HL-60/S4 treated with retinoic acid at 250 ng/mL for 4 days and 3 days (cell line): ENCODE measurements at regions not wholly inside any gene's neighbourhood (a gene's known extent, or its start where the extent isn't known, plus 50 kb on each side); places are given as distances from the start of the nearest gene placed in this dataset.
"Not testable (repeated sequence)": the region's sequence is repeated elsewhere in the genome, so short reads cannot be mapped to it uniquely, and the experiment has no call there.

ENCODE experiments used
- in situ Hi-C: fragments of 300-500 bp; cut with MboI; formaldehyde crosslinking; loops from 2 replicates; pipeline ENCODE4 v1.7.0; 2022; ENCODE audit warnings: low sequenced_read_pairs

GRCh38 chr11:45413156-45413858, 127.2 kb upstream of the SYT13 start:
- in situ Hi-C loops = no loop called here

GRCh38 chr11:45412521-45412920, 126.4 kb upstream of the SYT13 start:
- in situ Hi-C loops = no loop called here

DNA sequence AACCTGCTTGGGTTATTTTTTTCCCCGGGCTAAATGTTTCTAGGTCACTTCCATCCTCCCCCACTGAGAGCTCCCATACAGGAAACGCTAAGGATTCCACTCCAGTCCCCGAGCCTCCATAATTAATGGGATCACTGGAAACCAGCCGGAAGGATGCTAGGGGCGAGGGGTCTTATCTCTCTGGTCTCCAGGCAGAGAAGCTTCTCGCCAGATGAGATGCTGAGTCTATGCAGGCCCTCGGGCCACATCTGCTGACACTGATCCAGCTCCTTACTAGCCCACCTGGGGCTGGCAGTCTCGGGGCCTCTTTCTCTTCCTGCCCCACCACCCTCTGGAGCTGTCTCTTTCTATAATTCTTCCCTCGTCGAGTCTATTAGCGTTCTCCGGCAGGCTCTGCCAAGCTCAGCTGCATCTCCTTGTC, 125.9 kb upstream of the SYT13 start:
- in situ Hi-C loops = no loop called here

- in situ Hi-C loops = no loop called here
Observed at GRCh38 chr11:45411228-45411946, 125.2 kb upstream of the SYT13 start.

- in situ Hi-C loops = no loop called here
Observed at GRCh38 chr11:45410391-45411227, 124.5 kb upstream of the SYT13 start.

GRCh38 chr11:45409587-45409986, 123.4 kb upstream of the SYT13 start:
- in situ Hi-C loops = no loop called here

GRCh38 chr11:45407226-45407625, 121.1 kb upstream of the SYT13 start:
- in situ Hi-C loops = no loop called here

- in situ Hi-C loops = no loop called here
Observed at GRCh38 chr11:45405916-45406670, 120.0 kb upstream of the SYT13 start.

- in situ Hi-C loops = not testable (repeated sequence)
Observed at GRCh38 chr11:45403521-45403920, 117.4 kb upstream of the SYT13 start.

DNA sequence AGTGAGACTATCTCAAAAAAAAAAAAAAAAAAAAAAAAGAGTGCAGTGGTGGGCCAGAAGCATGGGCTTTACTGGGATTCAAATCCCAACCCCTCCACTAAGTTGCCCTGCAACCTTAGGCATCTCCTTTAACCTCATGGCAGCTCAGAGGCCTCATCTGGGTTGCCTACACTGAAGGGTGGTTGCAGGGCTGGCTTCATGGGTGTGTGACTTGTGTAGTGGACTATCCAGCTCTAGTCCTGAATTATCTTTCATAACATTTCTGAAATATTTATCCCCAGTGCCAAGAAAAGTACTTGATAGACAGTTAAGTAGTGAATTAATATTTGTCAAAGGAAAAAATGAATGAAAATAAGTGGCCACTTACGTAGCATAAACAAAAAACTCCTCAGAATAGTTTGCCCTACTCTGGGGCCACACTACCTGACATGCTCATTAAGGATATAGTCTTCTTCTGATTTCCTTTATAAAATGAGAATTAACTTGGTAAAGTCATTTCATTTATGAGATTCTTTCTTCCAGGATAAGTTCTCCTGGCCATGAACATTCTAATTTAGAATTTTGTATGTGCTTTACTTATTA, 116.0 kb upstream of the SYT13 start:
- in situ Hi-C loops = no loop called here

DNA sequence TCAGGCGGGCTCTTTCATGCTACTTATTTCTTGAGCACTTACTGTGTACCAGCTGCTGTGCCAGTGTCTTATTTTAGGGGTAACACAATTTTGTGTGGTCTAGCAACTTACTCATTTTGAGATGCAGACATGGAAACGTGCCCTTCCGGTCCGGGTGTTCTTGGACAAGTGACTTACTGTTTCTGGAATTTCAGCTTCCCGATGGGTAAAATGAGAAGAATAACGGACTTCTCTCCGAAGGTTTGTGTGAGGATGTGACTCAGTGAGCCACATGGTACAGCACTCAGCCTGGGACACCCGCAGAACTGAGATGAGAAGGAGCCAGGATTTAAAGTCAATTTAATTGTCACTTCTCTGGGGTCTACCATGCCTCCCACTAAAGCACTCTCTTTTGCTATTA, 114.5 kb upstream of the SYT13 start:
- in situ Hi-C loops = no loop called here

- in situ Hi-C loops = no loop called here
Observed at GRCh38 chr11:45399166-45399565, 113.0 kb upstream of the SYT13 start.

DNA sequence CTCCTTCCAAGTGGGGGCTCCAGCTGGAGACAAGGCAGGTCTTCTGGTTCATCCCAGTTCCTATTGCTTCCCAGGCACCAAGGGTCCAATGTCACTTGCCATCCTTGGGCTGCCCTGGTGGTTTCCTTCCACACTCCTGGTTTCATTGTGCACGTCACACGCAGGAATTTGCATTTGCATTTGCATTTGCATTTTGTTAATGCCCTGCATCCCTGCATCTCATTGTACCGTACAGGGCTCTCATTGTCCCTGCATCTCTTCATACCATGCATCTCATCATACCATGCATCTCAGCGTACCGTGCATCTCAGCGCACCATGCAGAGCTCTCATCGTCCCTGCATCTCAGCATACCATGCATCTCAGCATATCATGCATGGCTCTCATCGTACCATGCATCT, 112.2 kb upstream of the SYT13 start:
- in situ Hi-C loops = no loop called here

DNA sequence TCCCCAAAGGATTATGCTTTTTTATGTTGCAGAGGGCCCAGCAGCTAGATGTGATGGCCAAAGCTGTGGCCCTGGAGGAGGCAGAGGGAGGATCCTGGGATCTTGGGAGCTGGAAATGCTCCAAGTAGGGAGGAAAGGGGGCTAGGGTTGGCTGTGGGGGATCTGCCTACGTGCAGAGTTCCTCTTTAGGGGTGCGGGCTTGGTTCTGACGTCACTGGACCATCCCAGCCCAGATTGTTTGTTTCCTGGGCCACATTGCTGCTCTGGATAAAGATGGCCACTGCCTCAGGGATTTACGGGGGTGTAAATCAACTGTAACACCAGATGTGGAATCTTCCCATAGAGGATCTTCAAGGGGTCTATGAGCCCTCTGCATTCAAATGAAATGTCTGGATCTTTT, 110.3 kb upstream of the SYT13 start:
- in situ Hi-C loops = no loop called here

- in situ Hi-C loops = no loop called here
Observed at GRCh38 chr11:45395947-45396346, 109.8 kb upstream of the SYT13 start.

- in situ Hi-C loops = no loop called here
Observed at GRCh38 chr11:45395421-45395820, 109.3 kb upstream of the SYT13 start.

GRCh38 chr11:45394294-45395085, 108.3 kb upstream of the SYT13 start:
- in situ Hi-C loops = no loop called here

DNA sequence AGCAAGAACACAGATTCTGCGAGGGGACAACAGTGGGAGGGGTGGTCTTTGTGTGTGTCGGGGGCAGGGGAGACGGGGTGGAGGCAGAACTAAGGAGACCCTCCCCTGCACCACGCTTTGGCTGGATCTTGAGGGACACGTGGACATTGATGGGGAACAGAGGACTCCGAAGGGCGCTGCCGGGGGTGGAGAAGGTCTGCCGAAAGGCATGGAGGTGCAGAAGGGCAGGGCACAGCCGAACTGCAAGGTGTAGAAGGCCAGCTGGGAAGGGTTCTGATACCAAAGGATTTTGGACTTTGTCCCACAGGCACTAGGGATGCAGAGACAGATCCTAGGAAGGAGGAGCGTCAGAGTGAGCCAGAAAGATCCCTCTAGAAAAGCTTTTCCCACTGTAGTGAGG, 107.7 kb upstream of the SYT13 start:
- in situ Hi-C loops = no loop called here

- in situ Hi-C loops = no loop called here
Observed at GRCh38 chr11:45393334-45393733, 107.2 kb upstream of the SYT13 start.

DNA sequence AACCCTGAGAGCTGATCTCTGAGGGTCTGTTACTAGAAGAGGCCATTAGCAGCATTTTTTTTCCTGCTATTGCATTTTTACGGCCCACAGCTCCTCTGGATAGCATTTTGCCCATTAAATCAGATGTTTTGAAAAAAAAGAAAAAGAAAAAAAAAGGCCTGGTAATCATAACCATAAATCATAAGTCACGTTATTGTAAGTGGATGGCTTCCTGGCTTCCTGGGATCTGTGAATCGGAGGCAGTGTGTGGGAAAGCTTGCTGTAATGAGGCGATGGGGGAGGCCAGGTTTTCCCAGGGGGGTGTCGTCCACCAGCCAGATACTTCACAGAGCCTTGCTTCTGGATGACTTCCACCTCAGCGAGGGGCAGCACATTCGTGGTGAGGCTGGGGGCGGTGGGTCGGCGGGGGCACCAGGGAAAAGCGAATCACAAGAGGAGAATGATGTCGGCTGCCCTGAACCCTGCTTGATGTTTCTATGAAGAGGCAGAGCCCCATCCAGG, 106.5 kb upstream of the SYT13 start:
- in situ Hi-C loops = no loop called here
